Rectal smooth muscle tissue (tissue), 1 donor: ENCODE measurements at regions not wholly inside any gene's neighbourhood (a gene's known extent, or its start where the extent isn't known, plus 50 kb on each side); places are given as distances from the start of the nearest gene placed in this dataset.

ENCODE experiments used
- H3K27ac ChIP-seq: one replicate; pipeline ENCODE4 v1.7.0; 2013; ENCODE audit warnings: low read depth, low read length, inconsistent platforms
- H3K27me3 ChIP-seq: one replicate; pipeline ENCODE4 v1.7.0; 2013; ENCODE audit warnings: low read length; ENCODE audit not compliant: control insufficient read depth, insufficient read depth
- H3K36me3 ChIP-seq: one replicate; pipeline ENCODE4 v1.7.0; 2013; ENCODE audit warnings: low read length; ENCODE audit not compliant: control insufficient read depth, insufficient read depth
- H3K4me1 ChIP-seq: one replicate; pipeline ENCODE4 v1.7.0; 2013; ENCODE audit warnings: low read length; ENCODE audit not compliant: control insufficient read depth, insufficient read depth
- H3K4me3 ChIP-seq: one replicate; pipeline ENCODE4 v1.7.0; 2013; ENCODE audit warnings: low read length
- H3K9ac ChIP-seq: one replicate; pipeline ENCODE4 v1.7.0; 2013; ENCODE audit warnings: low read length

DNA sequence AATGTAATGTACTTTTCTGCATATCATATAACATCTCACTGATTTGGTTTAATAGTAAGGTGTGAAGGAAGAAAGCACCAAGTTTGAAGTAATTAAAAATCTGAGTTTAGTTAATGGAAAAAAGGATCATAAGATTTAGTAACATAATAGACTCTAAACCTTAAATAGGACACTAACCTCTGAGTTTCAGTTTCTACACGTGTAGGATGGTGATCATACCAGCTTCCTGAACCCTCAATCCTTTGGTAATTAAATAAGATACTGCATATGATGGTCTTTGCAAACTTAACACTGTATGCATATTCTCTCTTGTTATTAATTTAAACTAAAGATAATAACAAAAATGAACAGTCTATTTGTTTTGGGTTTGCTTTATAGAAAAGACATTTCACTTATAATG lies 216.8 kb downstream of the NUP35 start:
- H3K4me1 ChIP-seq: no peaks in the 10 kb centered on the region
- no peaks in the 10 kb centered on the region for H3K36me3 ChIP-seq
- H3K9ac ChIP-seq: no peak overlapping the region
- no peak overlapping the region for H3K27ac ChIP-seq
- H3K27me3 ChIP-seq: no peaks in the 10 kb centered on the region
- no peak overlapping the region for H3K4me3 ChIP-seq

DNA sequence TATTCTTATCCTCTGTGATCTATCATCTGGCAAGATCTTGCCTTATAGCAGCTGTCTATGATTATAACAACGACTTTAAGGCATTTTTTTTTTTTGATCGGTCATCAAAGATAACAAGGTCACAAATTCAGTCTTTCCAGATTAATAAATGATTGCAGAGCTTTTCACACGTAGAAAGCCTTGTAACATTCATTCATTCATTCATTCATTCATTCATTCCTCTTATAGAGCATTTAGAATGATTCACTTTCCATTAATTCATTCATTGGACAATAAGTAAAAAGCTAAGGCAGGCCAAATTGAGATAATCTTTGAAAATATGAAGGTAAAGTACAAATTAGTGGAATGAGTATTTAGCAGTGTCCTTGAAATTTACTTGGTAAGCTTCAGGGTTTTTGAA lies 223.7 kb downstream of the NUP35 start:
- Histone ChIP-seq H3K27me3 (no peaks in the 10 kb centered on the region), H3K9ac (no peak overlapping the region), H3K4me1 (no peaks in the 10 kb centered on the region), H3K27ac (no peak overlapping the region), H3K4me3 (no peak overlapping the region), H3K36me3 (no peaks in the 10 kb centered on the region)

DNA sequence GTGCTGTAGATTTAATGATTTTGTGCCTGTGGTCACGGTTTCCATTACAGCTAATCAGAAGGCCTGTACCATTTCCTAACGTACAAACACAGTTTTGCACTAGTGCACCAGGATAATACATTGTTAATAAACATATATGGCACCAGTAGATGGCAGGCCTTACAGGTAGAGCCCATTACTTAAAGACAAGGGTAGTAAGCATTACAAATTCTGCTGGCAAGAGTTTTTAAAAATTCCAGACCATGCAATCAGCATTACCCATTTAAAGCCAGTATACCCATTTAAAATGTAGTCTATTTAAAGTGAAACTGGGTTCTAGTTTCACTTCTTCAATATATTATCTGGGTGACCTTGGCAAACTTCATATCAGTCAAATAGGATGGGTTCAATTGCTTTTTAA lies 224.2 kb downstream of the NUP35 start:
- Histone ChIP-seq H3K4me1 (no peaks in the 10 kb centered on the region), H3K27ac (no peak overlapping the region), H3K4me3 (no peak overlapping the region), H3K9ac (no peak overlapping the region), H3K36me3 (no peaks in the 10 kb centered on the region), H3K27me3 (no peaks in the 10 kb centered on the region)

DNA sequence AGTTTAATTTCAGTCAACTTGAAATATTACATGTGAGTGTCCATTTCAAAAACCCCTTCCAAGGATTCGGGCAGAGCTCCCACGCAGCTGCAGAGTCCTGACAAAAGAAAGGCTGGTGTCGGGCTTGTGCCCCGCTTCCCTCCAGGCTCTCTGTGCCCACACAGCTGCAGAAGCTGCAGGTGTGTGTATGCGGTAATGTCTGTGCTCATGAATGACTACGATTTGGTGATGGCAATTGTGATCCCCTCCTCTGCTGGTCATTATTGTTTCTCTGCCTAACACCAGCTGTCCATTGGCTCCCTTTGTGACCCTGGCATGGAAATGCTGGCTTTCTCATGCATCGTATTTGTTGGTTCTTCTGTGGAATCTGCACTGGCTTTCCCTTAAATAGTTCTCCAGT lies 224.8 kb downstream of the NUP35 start:
- Histone ChIP-seq H3K4me1 (no peaks in the 10 kb centered on the region), H3K27ac (no peak overlapping the region), H3K4me3 (no peak overlapping the region), H3K9ac (no peak overlapping the region), H3K36me3 (no peaks in the 10 kb centered on the region), H3K27me3 (no peaks in the 10 kb centered on the region)

DNA sequence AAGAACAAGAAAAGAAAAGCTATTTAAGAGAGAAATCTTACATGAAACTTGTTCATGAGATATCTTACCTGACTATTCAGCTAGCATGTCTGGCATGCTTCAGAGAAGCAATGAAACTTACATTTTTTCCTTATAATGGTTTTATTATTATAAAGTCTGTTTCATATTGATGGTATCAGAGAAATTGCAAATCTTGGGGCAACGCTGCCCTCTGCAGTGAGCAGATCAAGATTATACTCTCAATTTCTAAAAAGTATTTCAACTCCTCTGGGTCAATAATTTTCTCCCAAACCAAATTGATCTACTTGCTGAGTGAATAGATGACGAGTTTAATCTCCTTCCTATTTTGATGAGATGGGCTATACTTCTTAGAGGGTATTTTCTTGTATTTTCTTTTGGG lies 235.6 kb downstream of the NUP35 start:
- no peak overlapping the region for H3K4me3 ChIP-seq
- no peak overlapping the region for H3K9ac ChIP-seq
- no peaks in the 10 kb centered on the region for H3K4me1 ChIP-seq
- H3K27me3 ChIP-seq: no peaks in the 10 kb centered on the region
- H3K27ac ChIP-seq: no peak overlapping the region
- H3K36me3 ChIP-seq: no peaks in the 10 kb centered on the region

DNA sequence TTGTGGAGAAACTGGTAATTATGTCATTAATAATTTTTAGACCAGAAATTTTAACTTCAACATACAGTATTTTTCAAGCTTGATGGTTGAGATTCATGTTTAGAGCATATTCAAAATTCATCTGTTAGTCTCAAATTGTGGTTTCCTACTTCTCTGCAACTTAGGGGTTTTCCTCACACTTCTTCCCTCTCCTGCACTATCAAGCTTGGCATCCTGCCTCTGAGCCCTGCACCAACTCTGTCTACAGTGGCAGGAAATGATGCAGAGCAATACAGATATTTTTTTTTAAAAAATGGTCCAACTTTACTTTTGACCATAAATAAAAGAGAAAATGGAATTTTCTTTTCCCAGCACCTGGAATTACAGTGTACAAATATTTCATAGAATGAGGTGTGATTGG lies 247.3 kb downstream of the NUP35 start:
- H3K4me1 ChIP-seq: no peaks in the 10 kb centered on the region
- H3K9ac ChIP-seq: no peak overlapping the region
- no peak overlapping the region for H3K4me3 ChIP-seq
- H3K27ac ChIP-seq: no peak overlapping the region
- no peaks in the 10 kb centered on the region for H3K27me3 ChIP-seq
- no peaks in the 10 kb centered on the region for H3K36me3 ChIP-seq

DNA sequence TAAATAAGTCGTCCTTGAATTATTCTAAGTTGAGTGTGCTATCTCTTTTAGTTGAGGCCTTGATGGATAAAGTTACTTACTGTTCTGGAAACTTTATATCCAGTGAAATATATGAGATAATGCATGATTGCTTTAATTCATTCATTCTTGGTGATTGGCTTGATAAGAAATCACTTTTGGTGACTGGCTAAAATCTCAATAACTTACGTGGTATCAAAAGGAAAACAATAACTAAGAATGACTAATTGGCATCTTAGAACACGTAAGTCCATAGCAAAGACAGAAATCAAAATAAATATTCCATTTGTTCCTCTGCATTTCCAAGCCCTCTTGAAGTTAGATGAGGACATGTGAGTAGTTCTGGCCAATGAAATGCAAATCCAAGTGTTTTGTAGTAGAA lies 251.6 kb downstream of the NUP35 start:
- Histone ChIP-seq H3K27me3 (no peaks in the 10 kb centered on the region), H3K4me3 (no peak overlapping the region), H3K4me1 (no peaks in the 10 kb centered on the region), H3K36me3 (no peaks in the 10 kb centered on the region), H3K9ac (no peak overlapping the region), H3K27ac (no peak overlapping the region)

DNA sequence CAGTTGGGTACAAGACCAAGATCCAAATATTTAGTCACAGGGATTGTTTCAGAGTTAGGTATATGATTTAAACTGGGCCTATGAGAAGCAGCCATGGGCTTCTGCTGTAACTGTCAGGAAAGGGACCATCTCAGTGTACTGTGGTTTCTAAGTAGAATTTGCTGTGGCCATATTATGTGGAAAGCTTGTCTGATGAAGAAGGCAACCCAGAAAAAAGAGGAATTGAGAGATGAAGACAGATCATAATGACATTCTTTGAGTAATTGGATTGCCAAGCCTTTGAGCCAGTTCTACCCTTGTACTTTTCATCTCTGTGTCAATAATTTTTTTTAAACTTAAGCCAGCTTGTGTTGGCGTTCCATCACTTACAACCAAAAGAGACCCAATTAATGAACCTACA lies 259.6 kb downstream of the NUP35 start:
- Histone ChIP-seq H3K27me3 (no peaks in the 10 kb centered on the region), H3K36me3 (no peaks in the 10 kb centered on the region), H3K4me1 (no peaks in the 10 kb centered on the region), H3K9ac (no peak overlapping the region), H3K4me3 (no peak overlapping the region), H3K27ac (no peak overlapping the region)

DNA sequence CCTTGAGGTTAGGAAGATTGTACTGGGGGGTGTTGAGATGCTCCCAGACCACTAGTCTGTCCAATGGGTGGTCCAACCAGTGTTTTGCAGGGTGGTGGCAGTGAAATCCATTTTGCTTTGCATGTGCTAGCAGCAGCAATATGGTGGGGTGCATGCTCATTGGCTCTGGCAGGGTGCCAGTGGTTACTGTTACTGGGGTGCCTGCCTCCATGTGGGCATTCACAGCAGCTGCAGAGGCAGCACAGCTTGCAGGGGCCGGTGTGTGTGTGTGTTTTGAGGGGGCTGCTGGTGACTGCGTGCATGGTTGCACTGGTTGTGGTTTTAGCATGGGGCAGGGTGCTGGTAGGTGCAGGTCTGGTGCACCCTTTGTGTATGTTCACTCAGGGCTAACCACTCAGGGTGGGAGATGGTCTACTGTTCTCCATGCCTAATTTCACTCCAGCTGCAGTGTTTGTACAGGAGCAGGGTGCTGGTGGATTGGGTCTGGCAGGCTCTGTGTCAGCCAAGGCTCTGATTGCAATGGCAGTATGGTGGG lies 265.4 kb downstream of the NUP35 start:
- Histone ChIP-seq H3K27me3 (no peaks in the 10 kb centered on the region), H3K4me3 (no peak overlapping the region), H3K9ac (no peak overlapping the region), H3K27ac (no peak overlapping the region), H3K36me3 (no peaks in the 10 kb centered on the region), H3K4me1 (no peaks in the 10 kb centered on the region)

DNA sequence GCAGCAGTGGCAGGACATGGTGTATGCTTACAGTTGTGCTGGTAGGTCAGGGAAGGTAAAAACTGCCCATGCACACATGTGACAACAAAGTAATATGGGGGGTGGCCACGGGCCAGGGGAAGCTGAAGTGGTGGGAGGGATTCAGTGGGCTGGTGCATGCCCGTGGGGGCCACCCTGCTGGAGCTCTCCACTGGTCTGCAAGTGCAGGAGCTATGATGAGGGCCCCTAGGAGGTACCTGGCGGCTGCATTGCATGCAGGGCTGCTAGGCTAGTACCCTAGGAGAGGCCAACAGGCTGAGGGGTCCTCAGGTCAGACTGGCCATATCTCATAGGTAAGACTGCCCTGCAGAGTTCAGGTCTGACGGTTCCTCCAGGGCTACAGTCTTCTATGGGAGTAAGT lies 265.9 kb downstream of the NUP35 start:
- H3K9ac ChIP-seq: no peak overlapping the region
- no peaks in the 10 kb centered on the region for H3K27me3 ChIP-seq
- H3K27ac ChIP-seq: no peak overlapping the region
- H3K36me3 ChIP-seq: no peaks in the 10 kb centered on the region
- H3K4me1 ChIP-seq: no peaks in the 10 kb centered on the region
- H3K4me3 ChIP-seq: no peak overlapping the region

DNA sequence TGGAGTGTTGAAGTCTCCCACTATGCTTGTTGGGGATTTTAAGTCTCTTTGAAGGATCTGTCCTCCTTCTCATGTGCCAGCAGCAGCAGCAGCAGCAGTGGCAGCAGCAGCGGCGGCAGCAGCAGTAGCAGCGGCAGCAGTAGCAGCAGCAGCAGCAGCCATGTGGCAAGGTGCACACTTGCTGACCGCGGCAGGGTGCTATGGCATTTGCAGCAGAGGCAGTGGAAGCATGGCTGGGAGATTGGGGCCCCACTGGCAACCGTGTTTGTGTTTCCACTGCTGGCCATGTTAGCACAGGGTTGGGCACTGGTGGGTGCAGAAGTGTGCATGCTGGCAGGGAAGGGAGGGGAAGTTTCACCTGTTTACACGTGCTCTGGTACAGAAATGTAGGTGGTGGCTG lies 280.1 kb downstream of the NUP35 start:
- no peak overlapping the region for H3K4me3 ChIP-seq

DNA sequence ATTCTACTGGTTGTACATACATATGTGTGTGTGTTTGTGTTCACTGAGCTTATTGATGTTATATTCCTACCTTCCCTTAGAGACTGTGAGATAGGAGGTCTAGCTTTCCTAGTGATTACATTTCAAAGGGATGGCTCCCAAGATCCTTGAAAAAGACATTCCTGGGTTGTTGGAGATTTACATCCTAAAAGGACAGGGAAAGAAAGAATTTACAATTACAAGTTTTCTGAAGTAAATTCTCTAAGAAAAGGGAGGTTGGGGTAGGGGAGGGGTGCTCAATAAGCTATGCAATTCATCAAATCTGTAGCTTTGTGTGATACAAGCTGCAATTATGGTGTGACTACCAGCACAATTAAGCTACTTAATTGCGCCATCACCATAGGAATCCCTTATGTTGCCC lies 284.3 kb downstream of the NUP35 start:
- Histone ChIP-seq H3K4me3 (no peak overlapping the region), H3K27me3 (no peaks in the 10 kb centered on the region), H3K4me1 (no peaks in the 10 kb centered on the region), H3K9ac (no peak overlapping the region), H3K36me3 (no peaks in the 10 kb centered on the region), H3K27ac (no peak overlapping the region)

More for the DNA sequence above, 280.1 kb downstream of the NUP35 start:
- Histone ChIP-seq H3K27ac (no peak overlapping the region), H3K4me1 (no peaks in the 10 kb centered on the region), H3K9ac (no peak overlapping the region), H3K36me3 (no peaks in the 10 kb centered on the region), H3K27me3 (no peaks in the 10 kb centered on the region)

DNA sequence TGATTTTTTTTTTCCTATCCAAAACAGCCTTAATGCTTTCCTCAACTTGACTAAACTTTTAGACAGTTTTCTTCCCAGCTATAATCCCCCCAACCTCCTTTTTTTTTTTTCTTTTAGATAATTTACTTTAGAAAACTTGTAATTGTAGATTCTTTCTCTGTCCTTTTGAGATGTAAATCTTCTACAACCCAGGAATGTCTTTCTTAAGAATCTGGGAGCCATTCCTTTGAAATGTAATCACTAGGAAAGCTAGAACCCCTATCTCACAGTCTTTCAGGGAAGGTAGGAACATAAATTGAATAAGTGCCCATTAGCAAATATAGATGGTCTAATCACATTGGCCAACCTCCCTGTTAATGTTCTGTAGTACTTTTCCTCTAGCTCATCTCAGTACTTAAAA lies 285.4 kb downstream of the NUP35 start:
- H3K4me1 ChIP-seq: no peaks in the 10 kb centered on the region
- no peaks in the 10 kb centered on the region for H3K27me3 ChIP-seq
- no peak overlapping the region for H3K9ac ChIP-seq
- H3K36me3 ChIP-seq: no peaks in the 10 kb centered on the region
- no peak overlapping the region for H3K27ac ChIP-seq
- no peak overlapping the region for H3K4me3 ChIP-seq
